SH-SY5Y (cell line): ENCODE measurements at regions not wholly inside any gene's neighbourhood (a gene's known extent, or its start where the extent isn't known, plus 50 kb on each side); places are given as distances from the start of the nearest gene placed in this dataset.

Experiments used
- GATA2 ChIP-seq: IDR thresholded peaks from 2 replicates; pipeline ENCODE4 v1.6.1; 2011; ENCODE audit warnings: mild to moderate bottlenecking, low read depth, low read length
- GATA3 ChIP-seq: IDR thresholded peaks from 2 replicates; pipeline ENCODE4 v1.6.1; 2011; ENCODE audit warnings: low read depth, mild to moderate bottlenecking, low read length, moderate library complexity

DNA sequence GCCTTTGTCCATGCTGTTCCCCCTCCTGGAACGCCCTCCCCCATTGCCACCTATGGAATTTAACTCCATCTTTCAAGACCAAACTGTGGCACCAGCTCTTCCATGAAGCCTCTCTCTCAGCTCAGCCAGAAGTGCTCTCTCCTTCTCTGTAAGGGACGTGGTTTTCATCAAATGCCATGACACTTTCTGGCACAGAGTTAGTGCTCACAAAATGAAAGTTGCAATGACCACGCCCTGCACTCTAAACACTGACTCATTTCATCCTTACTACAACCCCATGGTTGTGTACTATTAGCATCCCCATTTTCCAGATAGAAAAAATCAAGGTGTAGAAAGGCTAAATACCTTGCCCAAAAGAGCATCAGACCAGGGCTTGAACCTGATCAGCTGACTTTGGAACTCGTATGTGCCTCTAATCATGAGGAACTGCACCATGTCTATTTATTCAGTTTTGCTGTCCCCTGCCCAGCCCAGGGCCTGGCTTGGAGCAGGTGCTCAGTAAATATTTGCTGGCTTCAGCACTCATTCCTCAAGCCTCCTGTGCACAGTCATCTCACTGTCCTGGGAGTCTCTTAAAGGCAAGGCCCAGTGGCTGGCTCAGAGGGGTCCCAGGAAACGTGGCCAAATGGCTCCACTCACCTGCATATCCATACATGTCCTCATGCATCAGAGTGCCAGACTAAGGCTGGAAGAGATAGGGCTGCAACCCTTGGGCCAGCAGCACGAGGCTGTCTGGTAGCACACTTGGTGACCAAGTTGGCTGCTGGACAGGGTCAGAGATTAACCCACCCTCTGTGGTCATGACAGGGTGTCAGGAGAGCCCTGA is 77.9 kb downstream of the MRPL14 start:
- TF ChIP-seq GATA2 (no peak), GATA3 (no peak)
